ENCODE measurements at regions not wholly inside any gene's neighbourhood (a gene's known extent, or its start where the extent isn't known, plus 50 kb on each side); places are given as distances from the start of the nearest gene placed in this dataset.
A peak's percentile ranks its signal among the peaks of the same experiment; 100 is the strongest.
"Not testable (repeated sequence)": the region's sequence is repeated elsewhere in the genome, so short reads cannot be mapped to it uniquely, and the experiment has no call there.

- DNase-seq = no peak
Observed at GRCh38 chr4:134567461-134567860, 365.9 kb upstream of the PABPC4L start.

GRCh38 chr4:134560728-134561127, 359.1 kb upstream of the PABPC4L start:
- no peak for DNase-seq

GRCh38 chr4:134552063-134552462, 350.5 kb upstream of the PABPC4L start:
- DNase-seq = no peak

GRCh38 chr4:134551348-134551747, 349.8 kb upstream of the PABPC4L start:
- no peak for DNase-seq

- no peak for DNase-seq
Observed at GRCh38 chr4:134548052-134548628, 346.6 kb upstream of the PABPC4L start.

GRCh38 chr4:134546279-134546678, 344.7 kb upstream of the PABPC4L start:
- no peak for DNase-seq

GRCh38 chr4:134544303-134544770, 342.7 kb upstream of the PABPC4L start:
- peak; percentile 29 for DNase-seq

- no peak for DNase-seq
Observed at GRCh38 chr4:134540588-134540987, 339.0 kb upstream of the PABPC4L start.

GRCh38 chr4:134539729-134540231, 338.2 kb upstream of the PABPC4L start:
- no peak for DNase-seq

- DNase-seq = no peak
Observed at GRCh38 chr4:134537701-134538100, 336.1 kb upstream of the PABPC4L start.

- no peak for DNase-seq
Observed at GRCh38 chr4:134533068-134533467, 331.5 kb upstream of the PABPC4L start.

- no peak for DNase-seq
Observed at GRCh38 chr4:134531013-134531412, 329.4 kb upstream of the PABPC4L start.

- no peak for DNase-seq
Observed at GRCh38 chr4:134529629-134530028, 328.0 kb upstream of the PABPC4L start.

- DNase-seq = no peak
Observed at GRCh38 chr4:134518574-134519217, 317.1 kb upstream of the PABPC4L start.

GRCh38 chr4:134510544-134510943, 309.0 kb upstream of the PABPC4L start:
- DNase-seq = no peak

- DNase-seq = no peak
Observed at GRCh38 chr4:134505511-134505910, 303.9 kb upstream of the PABPC4L start.

GRCh38 chr4:134501973-134502643, 300.5 kb upstream of the PABPC4L start:
- no peak for DNase-seq

- DNase-seq = not testable (repeated sequence)
Observed at GRCh38 chr4:134501488-134501887, 299.9 kb upstream of the PABPC4L start.

GRCh38 chr4:134499074-134499473, 297.5 kb upstream of the PABPC4L start:
- DNase-seq = no peak

GRCh38 chr4:134490863-134491262, 289.3 kb upstream of the PABPC4L start:
- peak; percentile 10 for DNase-seq

- not testable (repeated sequence) for DNase-seq
Observed at GRCh38 chr4:134483514-134483913, 281.9 kb upstream of the PABPC4L start.

- no peak for DNase-seq
Observed at GRCh38 chr4:134471569-134471968, 270.0 kb upstream of the PABPC4L start.

- DNase-seq = no peak
Observed at GRCh38 chr4:134470544-134470943, 269.0 kb upstream of the PABPC4L start.

GRCh38 chr4:134465417-134465816, 263.8 kb upstream of the PABPC4L start:
- no peak for DNase-seq
